Stimulated activated CD4-positive, alpha-beta T cell treated with anti-CD3 and anti-CD28 coated beads, Interleukin-15, amount 100 ng/mL, for 1 hour (primary cell): ENCODE measurements at regions not wholly inside any gene's neighbourhood (a gene's known extent, or its start where the extent isn't known, plus 50 kb on each side); places are given as distances from the start of the nearest gene placed in this dataset.
"Not testable (repeated sequence)": the region's sequence is repeated elsewhere in the genome, so short reads cannot be mapped to it uniquely, and the experiment has no call there.

Source experiments
- DNase-seq, 2 donors: peaks; one replicate each; pipeline ENCODE4 v3.0.0-alpha.2; 2020; ENCODE audit warnings: low read depth in 1 of 2, low spot score in 1 of 2

- no peak for DNase-seq
These were observed 115.9 kb upstream of the CACUL1 start for GRCh38 chr10:118870467-118871243.

GRCh38 chr10:118871244-118871865 lies 116.6 kb upstream of the CACUL1 start:
- DNase-seq: no peak

DNA sequence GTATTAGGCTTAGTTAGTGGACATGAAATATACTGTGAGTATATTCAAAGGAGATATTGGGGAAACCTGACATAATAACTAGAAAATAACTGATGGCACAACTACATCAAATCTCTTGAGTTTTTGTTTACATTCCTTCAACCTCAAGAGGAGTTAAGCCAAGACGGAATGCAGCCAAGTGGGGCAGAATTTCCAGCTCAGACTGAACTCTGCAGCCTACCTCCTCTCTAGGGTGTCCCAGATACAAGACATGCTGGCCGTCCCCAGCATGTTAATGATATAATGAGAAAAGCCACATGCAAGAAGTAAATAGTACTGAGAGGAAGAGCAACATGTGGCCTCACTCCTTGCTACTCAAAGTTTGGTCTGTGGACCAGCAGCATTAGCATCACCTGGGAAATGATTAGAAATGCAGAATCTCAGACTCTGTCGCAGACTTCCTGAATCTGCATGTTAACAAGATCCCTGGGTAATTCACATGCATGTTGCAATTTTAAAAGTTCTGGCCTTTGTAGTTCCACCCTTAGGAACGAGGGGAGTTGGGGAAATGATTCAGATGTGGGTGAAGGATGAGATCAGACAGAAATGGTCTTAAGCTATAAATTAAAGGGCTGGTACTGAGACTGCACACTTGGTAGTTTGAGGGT lies 118.4 kb upstream of the CACUL1 start:
- no peak for DNase-seq

- DNase-seq: no peak
These were observed 119.0 kb upstream of the CACUL1 start for GRCh38 chr10:118873738-118874105.

DNA sequence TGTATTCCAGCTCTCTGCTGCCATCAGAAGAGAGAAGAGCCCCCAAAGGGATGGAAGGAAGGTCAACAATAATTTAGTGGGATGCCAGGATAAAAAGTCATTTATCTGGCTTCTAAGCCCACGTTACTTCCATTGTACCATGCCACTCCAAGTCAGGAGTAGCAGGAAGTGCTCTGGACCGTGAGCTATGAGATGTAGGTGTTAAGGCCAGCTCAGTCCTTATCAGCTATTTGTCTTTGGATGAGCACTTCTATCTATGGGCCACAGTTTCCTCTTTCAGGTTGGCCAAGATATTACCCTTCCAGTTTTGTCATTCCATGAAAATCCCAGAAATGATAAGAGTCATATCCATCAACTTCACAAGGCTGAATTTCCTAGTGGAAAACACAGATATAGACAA lies 119.4 kb upstream of the CACUL1 start:
- no peak for DNase-seq

DNA sequence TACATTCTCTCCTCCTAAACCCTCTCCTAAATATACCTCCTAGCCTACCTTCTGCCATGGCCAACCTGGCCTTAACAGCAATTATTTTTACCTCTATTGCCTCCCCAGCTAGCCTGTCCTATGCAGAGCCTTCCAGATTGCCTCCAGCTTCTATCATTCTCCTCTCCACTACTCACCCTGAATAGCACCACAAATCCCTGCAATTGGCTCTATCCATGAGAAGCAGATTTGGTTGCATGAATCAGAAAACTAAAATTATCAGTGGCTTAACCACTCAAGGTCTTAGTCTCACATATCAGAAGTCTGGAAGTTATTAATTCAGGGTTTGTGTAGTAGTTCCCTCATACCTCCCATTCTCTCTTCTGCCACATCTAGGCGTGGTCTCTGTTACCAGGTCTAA lies 120.3 kb upstream of the CACUL1 start:
- DNase-seq: no peak

DNA sequence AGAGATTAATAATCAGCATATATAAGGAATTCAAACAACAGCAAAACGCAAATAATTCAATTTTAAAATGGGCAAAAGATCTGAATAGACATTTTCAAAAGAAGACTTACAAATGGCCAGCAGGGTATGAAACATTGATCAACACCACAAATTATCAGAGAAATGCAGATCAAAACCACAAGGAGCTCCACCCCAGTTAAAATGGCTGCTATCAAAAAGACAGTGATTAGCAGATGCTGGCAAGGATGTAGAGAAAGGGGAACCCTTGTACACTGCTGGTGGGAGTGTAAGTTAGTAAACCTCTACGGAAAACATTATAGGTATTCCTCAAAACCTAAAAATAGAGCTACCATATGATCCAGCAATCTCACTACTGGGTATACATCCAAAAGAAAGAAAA lies 128.0 kb upstream of the CACUL1 start:
- no peak for DNase-seq

- no peak for DNase-seq
These were observed 137.3 kb upstream of the NANOS1 start for GRCh38 chr10:118892255-118892654.

- not testable (repeated sequence) for DNase-seq
These were observed 134.6 kb upstream of the NANOS1 start for GRCh38 chr10:118894891-118895290.

- no peak for DNase-seq
These were observed 128.9 kb upstream of the NANOS1 start for GRCh38 chr10:118900617-118901016.

- DNase-seq: no peak
These were observed 128.1 kb upstream of the NANOS1 start for GRCh38 chr10:118901380-118901779.

GRCh38 chr10:118901906-118902305 lies 127.6 kb upstream of the NANOS1 start:
- no peak for DNase-seq

- not testable (repeated sequence) for DNase-seq
These were observed 126.9 kb upstream of the NANOS1 start for GRCh38 chr10:118902656-118903055.

- DNase-seq: no peak
These were observed 126.3 kb upstream of the NANOS1 start for GRCh38 chr10:118903251-118903650.

- no peak for DNase-seq
These were observed 125.8 kb upstream of the NANOS1 start for GRCh38 chr10:118903691-118904090.

- DNase-seq: no peak
These were observed 125.2 kb upstream of the NANOS1 start for GRCh38 chr10:118904286-118904685.

DNA sequence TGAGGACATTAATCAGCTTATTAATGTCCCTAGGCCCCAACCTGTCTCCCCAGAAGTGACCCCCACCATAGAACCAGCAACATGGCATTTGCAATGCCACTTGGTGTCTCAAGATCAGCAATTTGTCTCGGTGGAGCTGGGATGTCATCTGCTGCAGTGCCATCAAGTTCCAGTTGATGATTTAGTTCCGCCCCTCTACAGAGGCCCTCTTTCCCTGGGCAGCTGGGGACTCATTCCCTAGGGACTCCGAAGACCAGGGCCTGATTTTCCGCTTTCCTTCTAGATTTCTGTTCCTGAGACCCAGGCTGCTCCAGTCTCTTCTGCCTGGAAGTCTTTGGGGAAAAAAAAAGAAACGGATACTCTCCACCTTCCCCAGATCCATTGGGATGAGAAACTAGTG lies 122.5 kb upstream of the NANOS1 start:
- no peak for DNase-seq

GRCh38 chr10:118908557-118909256 lies 120.8 kb upstream of the NANOS1 start:
- no peak for DNase-seq

- no peak for DNase-seq
These were observed 118.8 kb upstream of the NANOS1 start for GRCh38 chr10:118910702-118911101.

- no peak for DNase-seq
These were observed 118.2 kb upstream of the NANOS1 start for GRCh38 chr10:118911363-118911762.

- no peak for DNase-seq
These were observed 116.4 kb upstream of the NANOS1 start for GRCh38 chr10:118912961-118913600.
